ENCODE measurements at regions not wholly inside any gene's neighbourhood (a gene's known extent, or its start where the extent isn't known, plus 50 kb on each side); places are given as distances from the start of the nearest gene placed in this dataset.

GRCh38 chr2:128752691-128753263, 434.1 kb upstream of the HS6ST1 start:
- TF ChIP-seq EZH2 (IDR thresholded peaks at IDR 0.05; ENCODE audit: borderline replicate concordance, low read depth, low read length, poor library complexity, severe bottlenecking) (no peak), CTCF (conservative IDR thresholded peaks at IDR 0.05; ENCODE audit: low read depth, low read length) (no peak)
- Histone ChIP-seq H3K4me3 (ENCODE audit: low read depth, low read length, poor library complexity, severe bottlenecking) (no peak overlapping the region), H3K9me3 (ENCODE audit: low read depth, low read length, poor library complexity, severe bottlenecking) (no peaks in the 10 kb centered on the region), H3K27ac (ENCODE audit: low read depth, low read length, poor library complexity, severe bottlenecking) (no peak overlapping the region), H3K36me3 (ENCODE audit: insufficient read depth, low read length, poor library complexity, severe bottlenecking) (no peaks in the 10 kb centered on the region), H3K27me3 (replicated peaks; ENCODE audit: insufficient read depth, low read depth, low read length, poor library complexity) (no peaks in the 10 kb centered on the region), H3K4me1 (ENCODE audit: insufficient read depth, low read length, poor library complexity, severe bottlenecking) (peaks cover 10% of the 10 kb centered on the region)
- BruUV-seq (replicated peaks) = no TSS peak
- ChIA-PET CTCF (no interaction called here), POLR2A (ENCODE audit: low non-redundant PET) (no interaction called here)
- intact Hi-C loops (cut with micrococcal nuclease; ENCODE audit: unreplicated experiment) = no loop called here
- DNase-seq (ENCODE audit: low spot score) = no peak

GRCh38 chr2:128753321-128753720, 434.7 kb upstream of the HS6ST1 start:
- no peak overlapping the region for H3K4me3 ChIP-seq (ENCODE audit: low read depth, low read length, poor library complexity, severe bottlenecking)
- intact Hi-C loops (cut with micrococcal nuclease; ENCODE audit: unreplicated experiment) = no loop called here
- no peaks in the 10 kb centered on the region for H3K36me3 ChIP-seq (ENCODE audit: insufficient read depth, low read length, poor library complexity, severe bottlenecking)
- H3K27ac ChIP-seq (ENCODE audit: low read depth, low read length, poor library complexity, severe bottlenecking) = no peak overlapping the region
- POLR2A ChIA-PET (ENCODE audit: low non-redundant PET) = no interaction called here
- BruUV-seq (replicated peaks) = no TSS peak
- no peak for TF ChIP-seq EZH2 (IDR thresholded peaks at IDR 0.05; ENCODE audit: borderline replicate concordance, low read depth, low read length, poor library complexity, severe bottlenecking)
- CTCF ChIA-PET = no interaction called here
- H3K4me1 ChIP-seq (ENCODE audit: insufficient read depth, low read length, poor library complexity, severe bottlenecking) = peaks cover 10% of the 10 kb centered on the region
- no peaks in the 10 kb centered on the region for H3K27me3 ChIP-seq (replicated peaks; ENCODE audit: insufficient read depth, low read depth, low read length, poor library complexity)
- H3K9me3 ChIP-seq (ENCODE audit: low read depth, low read length, poor library complexity, severe bottlenecking) = no peaks in the 10 kb centered on the region
- DNase-seq (ENCODE audit: low spot score) = no peak

GRCh38 chr2:128753800-128754199, 435.1 kb upstream of the HS6ST1 start:
- Histone ChIP-seq H3K4me1 (ENCODE audit: insufficient read depth, low read length, poor library complexity, severe bottlenecking) (peaks cover 10% of the 10 kb centered on the region), H3K36me3 (ENCODE audit: insufficient read depth, low read length, poor library complexity, severe bottlenecking) (no peaks in the 10 kb centered on the region), H3K9me3 (ENCODE audit: low read depth, low read length, poor library complexity, severe bottlenecking) (no peaks in the 10 kb centered on the region), H3K27me3 (replicated peaks; ENCODE audit: insufficient read depth, low read depth, low read length, poor library complexity) (no peaks in the 10 kb centered on the region), H3K4me3 (ENCODE audit: low read depth, low read length, poor library complexity, severe bottlenecking) (no peak overlapping the region), H3K27ac (ENCODE audit: low read depth, low read length, poor library complexity, severe bottlenecking) (no peak overlapping the region)
- no peak for TF ChIP-seq EZH2 (IDR thresholded peaks at IDR 0.05; ENCODE audit: borderline replicate concordance, low read depth, low read length, poor library complexity, severe bottlenecking)
- TF ChIP-seq CTCF (conservative IDR thresholded peaks at IDR 0.05; ENCODE audit: low read depth, low read length) = no peak
- POLR2A ChIA-PET (ENCODE audit: low non-redundant PET) = no interaction called here
- DNase-seq (ENCODE audit: low spot score) = no peak
- no TSS peak for BruUV-seq (replicated peaks)
- CTCF ChIA-PET = no interaction called here
- intact Hi-C loops (cut with micrococcal nuclease; ENCODE audit: unreplicated experiment) = no loop called here

- peaks cover 10% of the 10 kb centered on the region for H3K4me1 ChIP-seq (ENCODE audit: insufficient read depth, low read length, poor library complexity, severe bottlenecking)
- H3K36me3 ChIP-seq (ENCODE audit: insufficient read depth, low read length, poor library complexity, severe bottlenecking) = no peaks in the 10 kb centered on the region
- intact Hi-C loops (cut with micrococcal nuclease; ENCODE audit: unreplicated experiment) = no loop called here
- H3K4me3 ChIP-seq (ENCODE audit: low read depth, low read length, poor library complexity, severe bottlenecking) = no peak overlapping the region
- no peak for TF ChIP-seq EZH2 (IDR thresholded peaks at IDR 0.05; ENCODE audit: borderline replicate concordance, low read depth, low read length, poor library complexity, severe bottlenecking)
- no peak for TF ChIP-seq CTCF (conservative IDR thresholded peaks at IDR 0.05; ENCODE audit: low read depth, low read length)
- H3K27ac ChIP-seq (ENCODE audit: low read depth, low read length, poor library complexity, severe bottlenecking) = no peak overlapping the region
- DNase-seq (ENCODE audit: low spot score) = no peak
- no peaks in the 10 kb centered on the region for H3K9me3 ChIP-seq (ENCODE audit: low read depth, low read length, poor library complexity, severe bottlenecking)
- no peaks in the 10 kb centered on the region for H3K27me3 ChIP-seq (replicated peaks; ENCODE audit: insufficient read depth, low read depth, low read length, poor library complexity)
- POLR2A ChIA-PET (ENCODE audit: low non-redundant PET) = no interaction called here
- CTCF ChIA-PET = no interaction called here
- no TSS peak for BruUV-seq (replicated peaks)
Measured at GRCh38 chr2:128754246-128754724, 435.6 kb upstream of the HS6ST1 start.

Data from A673 (cell line).